K562 (cell line): ENCODE measurements at regions not wholly inside any gene's neighbourhood (a gene's known extent, or its start where the extent isn't known, plus 50 kb on each side); places are given as distances from the start of the nearest gene placed in this dataset.

Experiments used
- ATAC-seq: fragments of 200-7000 bp; cut with Tn5 transposase; 3 replicates; pipeline ENCODE4 v1.9.1; 2020; ENCODE audit warnings: moderate library complexity
- BruUV-seq: library from RNA; stranded (reverse); fragments of 400-500 nt; replicated peaks from 2 replicates; lab custom pipeline; 2021; lab: Mats Ljungman, UMichigan
- CTCF ChIA-PET: fragments of 300-600 bp; formaldehyde crosslinking; extraction: SDS; loops from one replicate; lab custom pipeline; 2021; ENCODE audit warnings: low intra/inter-chr PET ratio; lab: Yijun Ruan, JAX
- POLR2A ChIA-PET: fragments of 300-600, 350-650 bp; sonication (Branson Sonifier 250); formaldehyde crosslinking; extraction: SDS; loops from one replicate; lab custom pipeline; 2021; ENCODE audit warnings: antibody characterized with exemption, inconsistent platforms; lab: Yijun Ruan, JAX
- DNase-seq, 4 experiments: peaks; one replicate each; pipeline versions ENCODE4 v3.0.0 to v3.0.0-alpha.2; 2011 to 2018; ENCODE audit warnings: low spot score in 3 of 4, mixed read lengths in 3 of 4; ENCODE audit errors: extremely low read depth in 1 of 4
- FAIRE-seq: peaks from 2 replicates; lab custom pipeline; 2011; peaks lifted over from hg19 to GRCh38; lab: Jason Lieb, UNC
- H2AFZ ChIP-seq: 2 replicates; pipeline ENCODE4 v1.6.0; 2011; ENCODE audit warnings: low read depth, low read length, control low read depth, inconsistent platforms
- H3K27ac ChIP-seq: fragments of 200-600 bp; 3 replicates; pipeline ENCODE4 v1.8.0; 2011; ENCODE audit warnings: low read depth, mild to moderate bottlenecking, control low read depth, inconsistent platforms, low read length, moderate library complexity, mixed read lengths; ENCODE audit errors: extremely low read depth
- H3K27me3 ChIP-seq, 2 experiments: fragments of 300-600 bp in 1 of 2; 2 replicates in 1 of 2; 3 replicates in 1 of 2; pipeline versions ENCODE4 v1.6.0 to v1.8.0; 2011; ENCODE audit warnings: inconsistent platforms in 2 of 2, low read length in 2 of 2, mild to moderate bottlenecking in 1 of 2, mixed read lengths in 1 of 2, moderate library complexity in 1 of 2; ENCODE audit not compliant: control insufficient read depth in 2 of 2, insufficient read depth in 2 of 2
- H3K36me3 ChIP-seq: fragments of 300-600 bp; 3 replicates; pipeline ENCODE4 v1.8.0; 2011; ENCODE audit warnings: mild to moderate bottlenecking, low read length, inconsistent platforms; ENCODE audit not compliant: control insufficient read depth, insufficient read depth
- H3K4me1 ChIP-seq, 2 experiments: fragments of 200-600 bp in 1 of 2; replicated peaks in 1 of 2; 2 replicates in 1 of 2; 3 replicates in 1 of 2; pipeline versions ENCODE4 v1.5.1 to v1.8.0; 2011; ENCODE audit warnings: inconsistent platforms in 2 of 2, low read length in 2 of 2, mild to moderate bottlenecking in 1 of 2, mixed read lengths in 1 of 2, moderate library complexity in 1 of 2; ENCODE audit not compliant: control insufficient read depth in 2 of 2, insufficient read depth in 2 of 2
- H3K4me2 ChIP-seq: 2 replicates; pipeline ENCODE4 v1.6.1; 2011; ENCODE audit warnings: low read length, control low read depth, inconsistent platforms, mixed read lengths; ENCODE audit not compliant: insufficient read depth
- H3K4me3 ChIP-seq: fragments of 200-600 bp; sonication (generic), shearing (Covaris generic); 2 replicates; pipeline ENCODE4 v1.5.1; 2016; ENCODE audit warnings: control low read depth, inconsistent platforms
- H3K79me2 ChIP-seq: fragments of 200-600 bp; 3 replicates; pipeline ENCODE4 v1.8.0; 2011; ENCODE audit warnings: low read length, inconsistent platforms; ENCODE audit not compliant: control insufficient read depth, insufficient read depth
- H3K9ac ChIP-seq, 2 experiments: 2 replicates each; pipeline versions ENCODE4 v1.6.0 to v1.6.1; 2011; ENCODE audit warnings: low read depth in 2 of 2, low read length in 2 of 2, control low read depth in 1 of 2, inconsistent platforms in 1 of 2, mild to moderate bottlenecking in 1 of 2, mixed read lengths in 1 of 2; ENCODE audit not compliant: insufficient read depth in 1 of 2
- H3K9me1 ChIP-seq: one replicate; pipeline ENCODE4 v1.6.0; 2011; ENCODE audit warnings: inconsistent platforms, mild to moderate bottlenecking, low read length, moderate library complexity; ENCODE audit not compliant: control insufficient read depth, insufficient read depth
- H3K9me3 ChIP-seq: replicated peaks from 2 replicates; pipeline ENCODE4 v1.5.1; 2011; ENCODE audit warnings: low read depth, low read length, inconsistent platforms; ENCODE audit not compliant: control insufficient read depth, insufficient read depth
- H4K20me1 ChIP-seq: replicated peaks from 2 replicates; pipeline ENCODE4 v1.6.1; 2011; ENCODE audit warnings: low read length, inconsistent platforms, mixed read lengths; ENCODE audit not compliant: control insufficient read depth, insufficient read depth
- KLF6 ChIP-seq: fragments of 250-450 bp; sonication (Bioruptor Pico); IDR thresholded peaks from 2 replicates; pipeline ENCODE4 v1.4.0; 2020; ENCODE audit warnings: mild to moderate bottlenecking, moderate library complexity, borderline replicate concordance
- RBBP5 ChIP-seq: fragments of 200-600 bp; sonication (generic); IDR thresholded peaks from 2 replicates; pipeline ENCODE4 v1.6.1; 2012; ENCODE audit warnings: borderline replicate concordance, mild to moderate bottlenecking, low read length, control low read depth, inconsistent platforms; ENCODE audit not compliant: insufficient read depth, poor library complexity, severe bottlenecking
- RBM17 ChIP-seq: fragments of 200-400 bp; formaldehyde crosslinking; IDR thresholded peaks from 2 replicates; pipeline ENCODE4 v1.6.1; 2017; ENCODE audit warnings: low read depth, mild to moderate bottlenecking, low read length, borderline replicate concordance
- SETDB1 ChIP-seq: IDR thresholded peaks from one replicate; pipeline ENCODE4 v1.6.1; 2012; ENCODE audit warnings: low read length, control low read depth, inconsistent platforms
- XRCC4 ChIP-seq: IDR thresholded peaks from one replicate; pipeline ENCODE4 v1.6.1; 2011; ENCODE audit not compliant: insufficient read depth, insufficient read length; ENCODE audit errors: extremely low read depth
- ZNF740 ChIP-seq, 3 experiments: fragments of 200-800 bp in 1 of 3; sonication (Bioruptor generic) in 1 of 3; sonication (generic) in 1 of 3; formaldehyde crosslinking in 1 of 3; IDR thresholded peaks; 2 replicates each; pipeline versions ENCODE4 v1.6.1 to v1.8.0; 2016 to 2022; ENCODE audit warnings: mild to moderate bottlenecking in 2 of 3, missing compliant biosample characterization in 2 of 3, missing genetic modification characterization in 2 of 3, missing genetic modification reagents in 1 of 3
- WGBS: fragments of 100-300 bp; shearing (Covaris generic); methylation state at CpG from one replicate; pipeline ENCODE4 v1.1.6; 2016; ENCODE audit warnings: low coverage, mixed read lengths; ENCODE audit not compliant: insufficient coverage; ENCODE audit errors: missing lambda C conversion rate; 5-methylcytosine and 5-hydroxymethylcytosine counted together
- in situ Hi-C: fragments of 300-500 bp; cut with MboI; formaldehyde crosslinking; loops from 4 replicates; pipeline ENCODE4 v1.15.0; 2018; ENCODE audit warnings: inconsistent platforms, mixed read lengths
- intact Hi-C: fragments of 100-400 bp; cut with micrococcal nuclease; formaldehyde crosslinking; loops from 2 replicates; pipeline ENCODE4 v1.14.2; 2022

DNA sequence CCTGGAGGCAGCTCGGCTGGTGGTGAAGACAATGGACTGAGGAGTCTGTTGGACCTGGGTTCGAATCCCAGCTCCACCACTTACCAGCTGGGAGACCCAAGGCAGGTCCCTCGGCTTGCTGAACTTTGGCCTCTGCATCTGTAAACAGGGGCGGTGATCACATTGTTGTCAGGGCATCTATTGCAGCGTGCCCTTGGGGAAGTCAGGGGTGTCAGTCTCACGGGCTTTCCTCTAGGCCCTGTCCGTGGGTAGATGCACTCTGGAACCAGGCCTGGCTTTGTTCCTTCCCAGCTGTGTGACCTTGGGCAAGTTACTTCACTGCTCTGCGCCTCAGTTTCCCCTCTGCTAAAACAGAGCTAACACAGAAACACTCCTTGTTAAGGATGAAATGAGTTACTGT, 68.8 kb upstream of the SLC6A6 start (continued):
- no peak for TF ChIP-seq RBM17

DNA sequence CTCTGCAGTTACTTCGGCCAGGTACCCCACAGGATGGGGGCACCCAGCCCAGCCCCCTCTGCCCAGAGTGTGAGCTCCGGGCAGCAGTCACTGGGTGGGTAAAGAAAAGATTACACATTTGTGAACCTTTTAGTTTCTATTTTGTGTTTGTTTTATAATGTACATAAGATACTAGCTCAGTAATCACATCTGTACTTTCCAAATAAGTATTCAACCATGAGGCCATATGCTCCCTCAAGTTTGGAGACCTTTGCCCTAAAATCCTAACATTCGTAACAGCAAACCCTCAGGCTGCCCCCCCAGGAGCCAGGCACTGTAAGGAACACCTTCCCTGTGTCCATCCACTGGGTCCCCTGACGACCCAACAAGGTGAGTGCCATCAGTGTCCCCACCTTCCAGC, 68.3 kb upstream of the SLC6A6 start:
- WGBS, result 42% methylated on average over 4 of the region's 4 CpGs
- no peaks in the 10 kb centered on the region; a peak in 1 of 5 replicates for H3K27me3 ChIP-seq
- no peak overlapping the region for H3K4me2 ChIP-seq
- H4K20me1 ChIP-seq, result no peaks in the 10 kb centered on the region
- in situ Hi-C loops (no loop called here), intact Hi-C loops (no loop called here)
- ChIA-PET POLR2A (interaction anchor here (0.6 kb wide), 2 partner anchors 96 to 527 kb away, joined by 4 to 5 read pairs; no protein-coding TSS in a partner anchor), CTCF (no interaction called here)
- H3K36me3 ChIP-seq, result no peaks in the 10 kb centered on the region
- H3K4me1 ChIP-seq, result peaks cover 3 to 7% of the 10 kb centered on the region in 2 experiments; a peak in 1 of 5 replicates
- no peak overlapping the region; the same call in 1 of the 2 replicates for H2AFZ ChIP-seq
- no peak for TF ChIP-seq RBBP5
- TF ChIP-seq KLF6 (CRISPR knock-in tag), result no peak
- 0 out of 2 replicates have a peak, but pooled peaks have one; percentile 10 for TF ChIP-seq ZNF740 (CRISPR knock-in tag; IDR thresholded peaks at IDR 0.05)
- no peak for TF ChIP-seq ZNF740 (tag; IDR thresholded peaks at IDR 0.05)
- no peak for TF ChIP-seq XRCC4
- TF ChIP-seq SETDB1, result no peak
- H3K9me3 ChIP-seq, result no peaks in the 10 kb centered on the region
- H3K9me1 ChIP-seq, result no peaks in the 10 kb centered on the region
- no peak overlapping the region for H3K4me3 ChIP-seq
- no peaks in the 10 kb centered on the region for H3K79me2 ChIP-seq
- no TSS peak for BruUV-seq
- no peak for ATAC-seq
- FAIRE-seq, result no peak
- peak overlapping the region in 1 of 2 experiments; percentile 52; a peak in 1 of 4 replicates for H3K9ac ChIP-seq
- no peak overlapping the region for H3K27ac ChIP-seq
- DNase-seq, result no peak
